OCI-LY1 (cell line): ENCODE measurements at regions not wholly inside any gene's neighbourhood (a gene's known extent, or its start where the extent isn't known, plus 50 kb on each side); places are given as distances from the start of the nearest gene placed in this dataset.

ENCODE experiments used
- H2AFZ ChIP-seq: fragments of 200-600 bp; sonication (generic), shearing (Covaris generic); 2 replicates; pipeline ENCODE4 v1.6.0; 2014; ENCODE audit warnings: antibody characterized with exemption, mild to moderate bottlenecking, low read length
- H3F3A ChIP-seq: fragments of 200-600 bp; sonication (generic), shearing (Covaris generic); 2 replicates; pipeline ENCODE4 v1.6.0; 2014; ENCODE audit warnings: mild to moderate bottlenecking, antibody characterized with exemption, low read length, moderate library complexity; ENCODE audit not compliant: insufficient read depth
- H3K27ac ChIP-seq: fragments of 200-600 bp; sonication (generic); 2 replicates; pipeline ENCODE4 v1.5.1; 2014; ENCODE audit warnings: low read length, mixed run types, mild to moderate bottlenecking, low read depth; ENCODE audit not compliant: poor library complexity, severe bottlenecking
- H3K27me3 ChIP-seq: fragments of 200-600 bp; sonication (generic); 2 replicates; pipeline ENCODE4 v1.6.0; 2014; ENCODE audit warnings: antibody characterized with exemption, mild to moderate bottlenecking, low read length, moderate library complexity; ENCODE audit not compliant: insufficient read depth
- H3K36me3 ChIP-seq: fragments of 200-600 bp; sonication (generic); 2 replicates; pipeline ENCODE4 v1.6.1; 2014; ENCODE audit warnings: mild to moderate bottlenecking, antibody characterized with exemption, low read length, moderate library complexity, mixed read lengths; ENCODE audit not compliant: insufficient read depth
- H3K4me1 ChIP-seq: fragments of 200-600 bp; sonication (generic); 2 replicates; pipeline ENCODE4 v1.5.1; 2014; ENCODE audit warnings: mild to moderate bottlenecking, low read length, moderate library complexity; ENCODE audit not compliant: insufficient read depth, severe bottlenecking
- H3K4me2 ChIP-seq: fragments of 200-600 bp; sonication (generic), shearing (Covaris generic); 2 replicates; pipeline ENCODE4 v1.6.1; 2014; ENCODE audit warnings: low read length
- H3K4me3 ChIP-seq: fragments of 200-600 bp; sonication (generic); 2 replicates; pipeline ENCODE4 v1.5.1; 2014; ENCODE audit warnings: low read length, low read depth, mild to moderate bottlenecking, mixed read lengths; ENCODE audit not compliant: poor library complexity, severe bottlenecking
- H3K79me2 ChIP-seq: fragments of 200-600 bp; shearing (Covaris generic); 2 replicates; pipeline ENCODE4 v1.6.1; 2016; ENCODE audit warnings: mixed run types, low read length, mixed read lengths; ENCODE audit not compliant: insufficient read depth
- H3K9ac ChIP-seq: fragments of 200-600 bp; sonication (generic), shearing (Covaris generic); 2 replicates; pipeline ENCODE4 v1.6.1; 2014; ENCODE audit warnings: mild to moderate bottlenecking, low read length, mixed read lengths
- H3K9me2 ChIP-seq: fragments of 200-600 bp; sonication (generic), shearing (Covaris generic); 2 replicates; pipeline ENCODE4 v1.6.1; 2014; ENCODE audit warnings: low read depth, mild to moderate bottlenecking, low read length, mixed read lengths
- H3K9me3 ChIP-seq: fragments of 200-600 bp; shearing (Covaris generic); 2 replicates; pipeline ENCODE4 v1.6.1; 2014; ENCODE audit warnings: low read length, mixed read lengths
- H4K20me1 ChIP-seq: fragments of 200-600 bp; sonication (generic), shearing (Covaris generic); 2 replicates; pipeline ENCODE4 v1.6.0; 2016; ENCODE audit warnings: mild to moderate bottlenecking, low read length; ENCODE audit not compliant: insufficient read depth
- CTCF ChIP-seq: fragments of 200-600 bp; sonication (generic), shearing (Covaris generic); IDR thresholded peaks from 2 replicates; pipeline ENCODE4 v1.5.1; 2017; ENCODE audit warnings: mild to moderate bottlenecking, antibody characterized with exemption, low read length, moderate library complexity, mixed read lengths
- EZH2 ChIP-seq: fragments of 200-600 bp; sonication (generic), shearing (Covaris generic); IDR thresholded peaks from 2 replicates; pipeline ENCODE4 v1.8.0; 2017; ENCODE audit warnings: borderline replicate concordance, mixed run types, mild to moderate bottlenecking, antibody characterized with exemption, low read length, moderate library complexity, mixed read lengths

DNA sequence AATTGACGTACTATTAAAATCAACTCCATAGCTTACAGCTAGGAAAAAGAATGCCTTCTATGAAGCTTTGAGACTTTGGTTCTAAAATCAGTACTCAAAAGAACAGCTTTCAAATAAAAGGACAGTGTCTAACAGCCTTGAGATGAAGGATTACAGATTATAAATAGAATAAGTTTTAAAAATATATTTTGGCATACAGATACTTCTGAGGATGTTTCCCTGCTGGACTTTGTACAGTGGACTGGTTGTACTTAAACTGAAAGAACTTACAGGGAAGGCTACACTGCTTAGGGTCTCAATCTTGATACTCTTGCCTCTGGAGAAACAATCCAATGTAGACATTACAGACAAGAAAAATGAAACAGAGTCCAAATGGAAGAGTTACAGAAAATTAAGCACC lies 452.7 kb downstream of the CETN3 start:
- Histone ChIP-seq H3K79me2 (no peaks in the 10 kb centered on the region), H3K4me3 (no peak overlapping the region), H3K27me3 (no peaks in the 10 kb centered on the region), H3K4me2 (no peak overlapping the region), H3K9me3 (no peaks in the 10 kb centered on the region), H3K9ac (no peak overlapping the region), H3F3A (no peaks in the 10 kb centered on the region), H3K9me2 (no peaks in the 10 kb centered on the region), H2AFZ (no peak overlapping the region), H3K36me3 (no peaks in the 10 kb centered on the region), H3K4me1 (no peaks in the 10 kb centered on the region), H3K27ac (no peak overlapping the region), H4K20me1 (no peaks in the 10 kb centered on the region)
- TF ChIP-seq CTCF: no peak
- TF ChIP-seq EZH2: no peak

- H3K9me2 ChIP-seq: no peaks in the 10 kb centered on the region
- no peak overlapping the region for H3K9ac ChIP-seq
- H3K4me2 ChIP-seq: no peak overlapping the region
- no peaks in the 10 kb centered on the region for H3K36me3 ChIP-seq
- TF ChIP-seq EZH2: no peak
- no peak overlapping the region for H2AFZ ChIP-seq
- H3K9me3 ChIP-seq: no peaks in the 10 kb centered on the region
- H3K27ac ChIP-seq: no peak overlapping the region
- no peaks in the 10 kb centered on the region for H3F3A ChIP-seq
- H3K4me3 ChIP-seq: no peak overlapping the region
- no peaks in the 10 kb centered on the region for H3K79me2 ChIP-seq
- H3K27me3 ChIP-seq: no peaks in the 10 kb centered on the region
- no peaks in the 10 kb centered on the region for H4K20me1 ChIP-seq
- no peaks in the 10 kb centered on the region for H3K4me1 ChIP-seq
Observed at GRCh38 chr5:89954916-89955315, 454.6 kb downstream of the CETN3 start.

DNA sequence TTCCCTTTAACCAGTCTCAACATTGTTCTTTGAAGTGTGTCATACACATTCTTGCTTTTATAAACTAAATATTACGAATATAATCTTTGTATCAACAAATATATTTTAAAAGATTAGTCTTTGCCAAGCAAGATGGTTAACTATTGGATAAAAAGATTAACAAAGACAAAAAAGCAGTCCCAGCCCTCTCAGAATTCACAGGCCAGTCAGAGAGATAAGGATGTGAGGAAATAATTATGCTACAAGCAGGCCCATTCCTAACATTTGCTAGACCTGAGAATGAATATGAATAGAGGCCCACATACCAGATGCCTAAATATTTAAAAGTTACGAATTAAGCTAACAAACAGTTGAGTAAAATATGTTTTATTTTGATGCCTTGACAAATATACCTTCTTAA lies 457.7 kb downstream of the CETN3 start:
- H3K36me3 ChIP-seq: no peaks in the 10 kb centered on the region
- H2AFZ ChIP-seq: no peak overlapping the region
- H3K4me1 ChIP-seq: no peaks in the 10 kb centered on the region

More for the DNA sequence above, 457.7 kb downstream of the CETN3 start:
- Histone ChIP-seq H3K9me3 (no peaks in the 10 kb centered on the region), H3K9ac (no peak overlapping the region), H3F3A (no peaks in the 10 kb centered on the region), H3K4me3 (no peak overlapping the region), H3K9me2 (no peaks in the 10 kb centered on the region), H3K27ac (no peak overlapping the region), H3K27me3 (no peaks in the 10 kb centered on the region), H3K79me2 (no peaks in the 10 kb centered on the region), H3K4me2 (no peak overlapping the region), H4K20me1 (no peaks in the 10 kb centered on the region)
- no peak for TF ChIP-seq CTCF
- no peak for TF ChIP-seq EZH2
